DMS 273 (cell line): ENCODE measurements at regions not wholly inside any gene's neighbourhood (a gene's known extent, or its start where the extent isn't known, plus 50 kb on each side); places are given as distances from the start of the nearest gene placed in this dataset.
"Not testable (repeated sequence)": the region's sequence is repeated elsewhere in the genome, so short reads cannot be mapped to it uniquely, and the experiment has no call there.

Source experiments
- DNase-seq: peaks from one replicate; lab custom pipeline; 2025; ENCODE audit not compliant: unreplicated experiment; lab: John Stamatoyannopoulos, UW

DNA sequence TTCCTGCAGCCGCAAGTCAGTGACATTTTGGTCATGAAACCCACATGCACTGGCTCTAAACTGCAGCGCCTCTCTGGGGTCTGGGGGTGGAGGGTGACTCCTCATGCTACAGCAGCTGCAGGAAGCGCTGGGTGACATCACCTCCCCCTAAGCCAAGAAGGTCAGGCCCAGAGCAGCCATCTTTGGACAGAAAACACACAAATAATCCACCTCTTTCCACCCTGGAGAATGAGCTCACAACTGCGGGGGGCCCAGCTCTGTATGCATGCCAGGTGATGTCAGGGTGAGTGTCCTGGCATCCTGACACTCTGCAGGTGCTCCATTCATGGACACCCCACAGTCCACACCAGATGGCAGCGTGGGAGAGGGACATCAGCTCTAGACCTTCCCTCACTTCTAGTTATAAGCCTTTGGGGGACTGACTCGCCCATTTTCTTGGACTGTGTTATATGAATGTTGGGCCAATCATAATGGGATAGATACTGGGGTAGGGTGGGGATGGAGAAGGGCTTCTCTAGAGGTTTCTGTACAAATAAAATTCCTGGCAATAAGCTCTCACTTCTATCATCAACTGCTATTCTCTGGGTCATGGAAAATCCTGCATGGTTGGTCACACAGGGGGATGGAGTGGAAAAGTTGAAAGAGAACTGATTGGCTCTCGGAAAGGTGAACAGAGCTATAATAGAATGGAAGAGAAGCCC is 70.7 kb upstream of the THBS1 start:
- DNase-seq, result no peak

- peak; percentile 55 for DNase-seq
Measured at GRCh38 chr15:39511000-39511915, 69.6 kb upstream of the THBS1 start.

GRCh38 chr15:39511916-39512260 is 69.0 kb upstream of the THBS1 start:
- DNase-seq, result peak; percentile 91

- peak; percentile 33 for DNase-seq
Measured at GRCh38 chr15:39512643-39513042, 68.2 kb upstream of the THBS1 start.

- no peak for DNase-seq
Measured at GRCh38 chr15:39513936-39514335, 66.9 kb upstream of the THBS1 start.

DNA sequence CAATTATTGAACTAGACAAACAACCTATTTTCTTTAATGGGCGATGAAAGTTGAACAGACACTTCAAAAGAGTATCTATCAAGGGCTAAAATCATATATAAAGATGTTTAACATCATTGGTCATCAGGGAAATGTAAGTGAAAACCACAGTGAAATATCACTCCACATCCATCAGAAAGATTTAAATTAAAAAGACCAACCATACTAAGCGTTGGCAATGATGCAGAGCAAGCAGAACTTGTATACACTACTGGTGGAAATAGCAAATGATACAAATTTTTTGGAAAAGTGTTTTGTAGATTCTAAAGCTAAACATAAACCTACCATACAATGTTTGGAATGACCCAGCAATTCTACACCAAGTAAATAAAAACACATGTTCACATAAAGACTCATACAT is 65.9 kb upstream of the THBS1 start:
- no peak for DNase-seq

DNA sequence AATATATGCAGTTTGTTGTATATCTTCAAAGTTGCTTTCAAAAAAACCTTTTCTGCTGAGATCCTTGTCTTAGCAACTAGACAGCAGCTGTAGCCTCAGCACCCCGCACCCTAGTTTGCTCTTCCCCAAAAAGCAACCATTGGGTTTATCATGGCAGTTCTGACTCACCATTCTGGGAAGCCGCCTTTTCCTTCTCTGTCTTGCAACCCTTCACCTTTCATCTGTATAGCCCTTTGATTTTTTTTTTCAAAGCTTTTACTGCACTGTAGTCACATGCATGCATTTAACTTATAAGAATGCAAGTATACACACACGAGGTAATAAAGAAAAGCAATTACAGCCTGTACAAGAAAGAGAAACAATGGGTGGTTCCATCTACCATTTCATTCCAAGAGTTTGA is 65.1 kb upstream of the THBS1 start:
- no peak for DNase-seq

- DNase-seq, result no peak
Measured at GRCh38 chr15:39517122-39517855, 63.6 kb upstream of the THBS1 start.

DNA sequence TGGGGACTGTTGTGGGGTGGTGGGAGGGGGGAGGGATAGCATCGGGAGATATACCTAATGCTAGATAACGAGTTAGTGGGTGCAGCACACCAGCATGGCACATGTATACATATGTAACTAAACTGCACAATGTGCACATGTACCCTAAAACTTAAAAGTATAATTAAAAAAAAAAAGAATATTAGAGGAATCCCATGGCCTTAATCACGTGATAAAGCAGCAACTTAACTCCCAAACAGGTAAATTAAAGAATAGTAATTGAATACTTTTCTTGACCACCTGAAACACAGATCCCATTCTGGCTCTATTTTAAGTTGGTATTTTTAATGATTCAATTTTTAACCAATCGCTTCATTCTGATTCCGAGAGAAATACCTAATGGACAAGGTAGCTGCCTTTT is 56.9 kb upstream of the THBS1 start:
- DNase-seq, result not testable (repeated sequence)

GRCh38 chr15:39529457-39529856 is 51.4 kb upstream of the THBS1 start:
- no peak for DNase-seq

DNA sequence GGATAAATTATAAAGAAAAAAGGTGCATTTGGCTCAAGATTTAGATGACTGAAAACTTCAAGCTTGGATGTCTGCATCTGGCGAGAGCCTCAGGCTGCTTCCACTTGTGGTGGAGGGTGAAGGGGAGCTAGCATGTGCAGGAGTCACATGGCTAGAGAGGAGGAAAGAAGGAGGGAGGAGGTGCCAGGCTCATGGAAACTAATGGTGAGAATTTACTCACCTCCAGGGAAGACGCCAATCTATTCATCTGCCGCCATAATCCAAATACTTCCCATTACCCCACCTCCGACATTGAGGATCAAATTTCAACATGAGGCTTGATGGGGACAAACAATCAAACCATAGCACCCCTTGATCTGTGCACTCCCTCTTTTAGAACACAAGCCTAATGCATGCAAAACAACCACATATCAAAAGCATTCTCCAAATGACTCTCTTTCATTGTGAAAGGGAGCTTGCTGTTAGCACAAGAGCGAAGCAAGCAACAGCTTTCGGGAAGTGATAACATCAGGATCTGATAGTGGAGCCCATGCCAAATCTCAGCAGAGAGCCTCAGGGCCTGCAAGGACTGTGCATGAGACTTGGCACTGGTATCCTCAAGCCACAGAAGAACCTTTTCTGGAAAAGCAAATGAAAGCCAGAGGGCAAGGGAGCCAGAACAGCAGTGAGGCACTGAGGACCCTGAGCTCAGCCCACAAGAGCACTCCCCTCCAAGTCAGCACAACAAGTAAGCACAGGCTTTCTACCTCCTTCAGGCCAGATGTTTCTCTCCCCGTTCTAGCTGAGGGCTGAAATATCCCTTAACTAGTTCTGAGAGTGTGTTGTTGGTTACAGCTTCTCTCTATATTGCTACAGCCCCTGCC is 50.2 kb upstream of the THBS1 start:
- DNase-seq, result peak; percentile 69
